Stomach (tissue), 4 donors: ENCODE measurements at regions not wholly inside any gene's neighbourhood (a gene's known extent, or its start where the extent isn't known, plus 50 kb on each side); places are given as distances from the start of the nearest gene placed in this dataset.

Source experiments
- CTCF ChIP-seq, 7 experiments: fragments of 450-650 bp in 4 of 7; fragments of 200-600 bp in 3 of 7; sonication (generic) in 3 of 7; IDR thresholded peaks; one replicate each; pipeline ENCODE4 v1.5.1; 2016 to 2019; ENCODE audit warnings: antibody characterized with exemption in 7 of 7, control low read depth in 2 of 7, mild to moderate bottlenecking in 1 of 7
- EP300 ChIP-seq: sonication (generic); formaldehyde crosslinking; IDR thresholded peaks from one replicate; pipeline ENCODE4 v1.6.1; 2017; ENCODE audit warnings: antibody characterized with exemption
- POLR2A ChIP-seq, 4 donors: fragments of 450-650 bp; IDR thresholded peaks; one replicate each; pipeline ENCODE4 v1.6.1; 2016; ENCODE audit warnings: antibody characterized with exemption in 4 of 4, control low read depth in 2 of 4, mild to moderate bottlenecking in 1 of 4, moderate library complexity in 1 of 4
- POLR2AphosphoS5 ChIP-seq, 3 donors: sonication (generic); formaldehyde crosslinking; IDR thresholded peaks; one replicate each; pipeline ENCODE4 v1.6.1; 2016; ENCODE audit warnings: antibody characterized with exemption in 3 of 3

- TF ChIP-seq CTCF (IDR thresholded peaks at IDR 0.05) (no peak), POLR2A (IDR thresholded peaks at IDR 0.05) (no peak), EP300 (no peak), POLR2AphosphoS5 (IDR thresholded peaks at IDR 0.05) (no peak)
Measured at GRCh38 chr13:74466864-74467263, 332.7 kb upstream of the KLF12 start.
